Liver (tissue), 8 donors: ENCODE measurements at regions not wholly inside any gene's neighbourhood (a gene's known extent, or its start where the extent isn't known, plus 50 kb on each side); places are given as distances from the start of the nearest gene placed in this dataset.

Source experiments
- DNase-seq: peaks from one replicate; pipeline ENCODE4 v3.0.0-alpha.2; 2017; ENCODE audit warnings: low spot score
- H3K27ac ChIP-seq, 2 donors: one replicate each; pipeline ENCODE4 v1.7.0; 2013; ENCODE audit warnings: inconsistent platforms in 2 of 2, low read length in 2 of 2, control low read depth in 1 of 2, low read depth in 1 of 2, mild to moderate bottlenecking in 1 of 2
- H3K27me3 ChIP-seq, 4 donors: one replicate each; pipeline versions ENCODE4 v1.6.1 to v1.7.0; 2013; ENCODE audit warnings: low read length in 3 of 4, inconsistent platforms in 1 of 4, mild to moderate bottlenecking in 1 of 4, moderate library complexity in 1 of 4; ENCODE audit not compliant: control insufficient read depth in 4 of 4, insufficient read depth in 4 of 4
- H3K36me3 ChIP-seq, 4 donors: one replicate each; pipeline versions ENCODE4 v1.6.1 to v1.7.0; 2013; ENCODE audit warnings: low read length in 3 of 4, mild to moderate bottlenecking in 3 of 4, low read depth in 1 of 4, moderate library complexity in 1 of 4; ENCODE audit not compliant: control insufficient read depth in 4 of 4, insufficient read depth in 3 of 4
- H3K4me1 ChIP-seq, 4 donors: one replicate each; pipeline versions ENCODE4 v1.6.1 to v1.7.0; 2013; ENCODE audit warnings: low read length in 3 of 4, mild to moderate bottlenecking in 3 of 4, moderate library complexity in 1 of 4; ENCODE audit not compliant: control insufficient read depth in 4 of 4, insufficient read depth in 4 of 4
- H3K4me3 ChIP-seq, 3 donors: one replicate each; pipeline versions ENCODE4 v1.6.1 to v1.7.0; 2013; ENCODE audit warnings: low read length in 3 of 3, control low read depth in 1 of 3, low read depth in 1 of 3, mild to moderate bottlenecking in 1 of 3
- H3K9ac ChIP-seq, 2 donors: one replicate each; pipeline ENCODE4 v1.7.0; 2013; ENCODE audit warnings: low read length in 2 of 2, mild to moderate bottlenecking in 2 of 2, moderate library complexity in 2 of 2, control low read depth in 1 of 2, low read depth in 1 of 2
- H3K9me3 ChIP-seq, 4 donors: one replicate each; pipeline versions ENCODE4 v1.6.1 to v1.7.0; 2013; ENCODE audit warnings: low read length in 3 of 4; ENCODE audit not compliant: control insufficient read depth in 4 of 4
- EGR1 ChIP-seq, 2 donors: IDR thresholded peaks; 2 replicates each; pipeline ENCODE4 v1.6.1; 2016 to 2018; ENCODE audit warnings: antibody characterized with exemption in 2 of 2, low read depth in 2 of 2
- FOXA1 ChIP-seq: IDR thresholded peaks from 2 replicates; pipeline ENCODE4 v1.6.1; 2016; ENCODE audit warnings: antibody characterized with exemption
- FOXA2 ChIP-seq: IDR thresholded peaks from 2 replicates; pipeline ENCODE4 v1.6.1; 2016; ENCODE audit warnings: antibody characterized with exemption
- GABPA ChIP-seq, 2 donors: IDR thresholded peaks in 1 of 2; conservative IDR thresholded peaks in 1 of 2; 2 replicates each; pipeline ENCODE4 v1.6.1; 2016; ENCODE audit warnings: antibody characterized with exemption in 2 of 2, mild to moderate bottlenecking in 1 of 2, moderate library complexity in 1 of 2
- HNF4A ChIP-seq, 2 donors: conservative IDR thresholded peaks; 2 replicates each; pipeline ENCODE4 v1.6.1; 2016; ENCODE audit warnings: antibody characterized with exemption in 2 of 2, mild to moderate bottlenecking in 2 of 2
- HNF4G ChIP-seq: IDR thresholded peaks from 2 replicates; pipeline ENCODE4 v1.6.1; 2016; ENCODE audit warnings: antibody characterized with exemption
- JUND ChIP-seq, 2 donors: IDR thresholded peaks; 2 replicates each; pipeline ENCODE4 v1.6.1; 2016; ENCODE audit warnings: antibody characterized with exemption in 2 of 2
- NR2F2 ChIP-seq: IDR thresholded peaks from 2 replicates; pipeline ENCODE4 v1.6.1; 2016; ENCODE audit warnings: antibody characterized with exemption
- RAD21 ChIP-seq, 2 donors: IDR thresholded peaks; 2 replicates each; pipeline ENCODE4 v1.6.1; 2016; ENCODE audit warnings: antibody characterized with exemption in 2 of 2, mild to moderate bottlenecking in 2 of 2
- RXRA ChIP-seq, 2 donors: IDR thresholded peaks; 2 replicates each; pipeline ENCODE4 v1.6.1; 2017 to 2018; ENCODE audit warnings: antibody characterized with exemption in 2 of 2, mild to moderate bottlenecking in 1 of 2
- SP1 ChIP-seq: IDR thresholded peaks from 2 replicates; pipeline ENCODE4 v1.6.1; 2018; ENCODE audit warnings: antibody characterized with exemption, mild to moderate bottlenecking
- TAF1 ChIP-seq: conservative IDR thresholded peaks from 2 replicates; pipeline ENCODE4 v1.6.1; 2016; ENCODE audit warnings: antibody characterized with exemption, mild to moderate bottlenecking
- YY1 ChIP-seq: IDR thresholded peaks from 2 replicates; pipeline ENCODE4 v1.6.1; 2016; ENCODE audit warnings: antibody characterized with exemption, mild to moderate bottlenecking
- WGBS: extraction: QIAGEN DNeasy Blood & Tissue Kit; methylation state at CpG from one replicate; pipeline ENCODE4 v1.1.7; 2013; 5-methylcytosine and 5-hydroxymethylcytosine counted together
- TF ChIP-seq, protein P1 (sequence below): IDR thresholded peaks from 2 replicates; pipeline ENCODE4 v1.6.1; 2016; ENCODE audit warnings: antibody characterized with exemption
- TF ChIP-seq, protein P2 (sequence below): IDR thresholded peaks from 2 replicates; pipeline ENCODE4 v1.6.1; 2016; ENCODE audit warnings: antibody characterized with exemption
- TF ChIP-seq, protein P3 (sequence below): IDR thresholded peaks from 2 replicates; pipeline ENCODE4 v1.6.1; 2016; ENCODE audit warnings: antibody characterized with exemption, mild to moderate bottlenecking
- TF ChIP-seq, protein P4 (sequence below): fragments of 150-350 bp; IDR thresholded peaks from 2 replicates; pipeline ENCODE4 v1.5.1; 2017; ENCODE audit warnings: improper control_type of control experiment, low read depth, low read length; ENCODE audit not compliant: missing input control
- TF ChIP-seq, protein P5 (sequence below): IDR thresholded peaks from 2 replicates; pipeline ENCODE4 v1.6.1; 2016; ENCODE audit warnings: antibody characterized with exemption
- donor health status: healthy.
- donor health status: healthy.
- donor health status: healthy.
- donor health status: healthy.
- donor health status: healthy.

DNA sequence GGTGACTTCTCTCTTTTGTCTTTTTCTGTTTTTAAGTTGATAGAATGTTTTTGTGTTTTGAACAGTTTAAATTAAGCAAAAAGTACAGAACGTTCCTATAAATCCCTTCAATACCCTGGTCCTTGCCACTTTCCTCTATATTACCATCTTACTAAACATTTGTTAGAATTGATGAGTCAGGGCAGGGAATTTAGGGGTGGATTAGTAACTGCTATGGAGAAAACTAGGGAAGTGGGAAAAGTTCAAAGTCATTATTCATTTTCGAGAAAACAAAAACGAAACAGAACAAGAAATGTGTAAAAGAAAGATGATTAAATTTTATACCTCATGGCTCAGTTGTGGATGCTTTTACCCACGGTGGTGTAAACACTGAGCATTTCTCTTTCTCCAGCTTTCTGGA is 240.4 kb upstream of the SULF2 start:
- Histone ChIP-seq H3K4me3 (no peak overlapping the region), H3K36me3 (no peaks in the 10 kb centered on the region), H3K27ac (no peak overlapping the region), H3K27me3 (peaks cover 0 to 6% (median 0%) of the 10 kb centered on the region in 4 donors), H3K4me1 (no peaks in the 10 kb centered on the region), H3K9ac (no peak overlapping the region), H3K9me3 (peaks cover 0 to 3% (median 0%) of the 10 kb centered on the region in 4 donors)
- TF ChIP-seq NR2F2 = no peak
- TF ChIP-seq JUND (IDR thresholded peaks at IDR 0.05) = no peak
- TF ChIP-seq HNF4A (conservative IDR thresholded peaks at IDR 0.05) = no peak
- TF ChIP-seq EGR1 (IDR thresholded peaks at IDR 0.05; ENCODE audit: low read depth in 2 of 2) = no peak
- no peak for TF ChIP-seq RAD21 (IDR thresholded peaks at IDR 0.05)
- TF ChIP-seq, protein P1, sequence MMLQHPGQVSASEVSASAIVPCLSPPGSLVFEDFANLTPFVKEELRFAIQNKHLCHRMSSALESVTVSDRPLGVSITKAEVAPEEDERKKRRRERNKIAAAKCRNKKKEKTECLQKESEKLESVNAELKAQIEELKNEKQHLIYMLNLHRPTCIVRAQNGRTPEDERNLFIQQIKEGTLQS = no peak
- TF ChIP-seq TAF1 = no peak
- TF ChIP-seq, protein P2, sequence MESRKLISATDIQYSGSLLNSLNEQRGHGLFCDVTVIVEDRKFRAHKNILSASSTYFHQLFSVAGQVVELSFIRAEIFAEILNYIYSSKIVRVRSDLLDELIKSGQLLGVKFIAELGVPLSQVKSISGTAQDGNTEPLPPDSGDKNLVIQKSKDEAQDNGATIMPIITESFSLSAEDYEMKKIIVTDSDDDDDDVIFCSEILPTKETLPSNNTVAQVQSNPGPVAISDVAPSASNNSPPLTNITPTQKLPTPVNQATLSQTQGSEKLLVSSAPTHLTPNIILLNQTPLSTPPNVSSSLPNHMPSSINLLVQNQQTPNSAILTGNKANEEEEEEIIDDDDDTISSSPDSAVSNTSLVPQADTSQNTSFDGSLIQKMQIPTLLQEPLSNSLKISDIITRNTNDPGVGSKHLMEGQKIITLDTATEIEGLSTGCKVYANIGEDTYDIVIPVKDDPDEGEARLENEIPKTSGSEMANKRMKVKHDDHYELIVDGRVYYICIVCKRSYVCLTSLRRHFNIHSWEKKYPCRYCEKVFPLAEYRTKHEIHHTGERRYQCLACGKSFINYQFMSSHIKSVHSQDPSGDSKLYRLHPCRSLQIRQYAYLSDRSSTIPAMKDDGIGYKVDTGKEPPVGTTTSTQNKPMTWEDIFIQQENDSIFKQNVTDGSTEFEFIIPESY = no peak
- no peak for TF ChIP-seq YY1
- TF ChIP-seq HNF4G = no peak
- TF ChIP-seq, protein P3, sequence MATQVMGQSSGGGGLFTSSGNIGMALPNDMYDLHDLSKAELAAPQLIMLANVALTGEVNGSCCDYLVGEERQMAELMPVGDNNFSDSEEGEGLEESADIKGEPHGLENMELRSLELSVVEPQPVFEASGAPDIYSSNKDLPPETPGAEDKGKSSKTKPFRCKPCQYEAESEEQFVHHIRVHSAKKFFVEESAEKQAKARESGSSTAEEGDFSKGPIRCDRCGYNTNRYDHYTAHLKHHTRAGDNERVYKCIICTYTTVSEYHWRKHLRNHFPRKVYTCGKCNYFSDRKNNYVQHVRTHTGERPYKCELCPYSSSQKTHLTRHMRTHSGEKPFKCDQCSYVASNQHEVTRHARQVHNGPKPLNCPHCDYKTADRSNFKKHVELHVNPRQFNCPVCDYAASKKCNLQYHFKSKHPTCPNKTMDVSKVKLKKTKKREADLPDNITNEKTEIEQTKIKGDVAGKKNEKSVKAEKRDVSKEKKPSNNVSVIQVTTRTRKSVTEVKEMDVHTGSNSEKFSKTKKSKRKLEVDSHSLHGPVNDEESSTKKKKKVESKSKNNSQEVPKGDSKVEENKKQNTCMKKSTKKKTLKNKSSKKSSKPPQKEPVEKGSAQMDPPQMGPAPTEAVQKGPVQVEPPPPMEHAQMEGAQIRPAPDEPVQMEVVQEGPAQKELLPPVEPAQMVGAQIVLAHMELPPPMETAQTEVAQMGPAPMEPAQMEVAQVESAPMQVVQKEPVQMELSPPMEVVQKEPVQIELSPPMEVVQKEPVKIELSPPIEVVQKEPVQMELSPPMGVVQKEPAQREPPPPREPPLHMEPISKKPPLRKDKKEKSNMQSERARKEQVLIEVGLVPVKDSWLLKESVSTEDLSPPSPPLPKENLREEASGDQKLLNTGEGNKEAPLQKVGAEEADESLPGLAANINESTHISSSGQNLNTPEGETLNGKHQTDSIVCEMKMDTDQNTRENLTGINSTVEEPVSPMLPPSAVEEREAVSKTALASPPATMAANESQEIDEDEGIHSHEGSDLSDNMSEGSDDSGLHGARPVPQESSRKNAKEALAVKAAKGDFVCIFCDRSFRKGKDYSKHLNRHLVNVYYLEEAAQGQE = no peak
- no peak for TF ChIP-seq FOXA1
- TF ChIP-seq, protein P4, sequence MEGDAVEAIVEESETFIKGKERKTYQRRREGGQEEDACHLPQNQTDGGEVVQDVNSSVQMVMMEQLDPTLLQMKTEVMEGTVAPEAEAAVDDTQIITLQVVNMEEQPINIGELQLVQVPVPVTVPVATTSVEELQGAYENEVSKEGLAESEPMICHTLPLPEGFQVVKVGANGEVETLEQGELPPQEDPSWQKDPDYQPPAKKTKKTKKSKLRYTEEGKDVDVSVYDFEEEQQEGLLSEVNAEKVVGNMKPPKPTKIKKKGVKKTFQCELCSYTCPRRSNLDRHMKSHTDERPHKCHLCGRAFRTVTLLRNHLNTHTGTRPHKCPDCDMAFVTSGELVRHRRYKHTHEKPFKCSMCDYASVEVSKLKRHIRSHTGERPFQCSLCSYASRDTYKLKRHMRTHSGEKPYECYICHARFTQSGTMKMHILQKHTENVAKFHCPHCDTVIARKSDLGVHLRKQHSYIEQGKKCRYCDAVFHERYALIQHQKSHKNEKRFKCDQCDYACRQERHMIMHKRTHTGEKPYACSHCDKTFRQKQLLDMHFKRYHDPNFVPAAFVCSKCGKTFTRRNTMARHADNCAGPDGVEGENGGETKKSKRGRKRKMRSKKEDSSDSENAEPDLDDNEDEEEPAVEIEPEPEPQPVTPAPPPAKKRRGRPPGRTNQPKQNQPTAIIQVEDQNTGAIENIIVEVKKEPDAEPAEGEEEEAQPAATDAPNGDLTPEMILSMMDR = no peak
- TF ChIP-seq FOXA2 = no peak
- TF ChIP-seq, protein P5, sequence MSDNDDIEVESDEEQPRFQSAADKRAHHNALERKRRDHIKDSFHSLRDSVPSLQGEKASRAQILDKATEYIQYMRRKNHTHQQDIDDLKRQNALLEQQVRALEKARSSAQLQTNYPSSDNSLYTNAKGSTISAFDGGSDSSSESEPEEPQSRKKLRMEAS = no peak
- TF ChIP-seq RXRA (IDR thresholded peaks at IDR 0.05) = no peak
- no peak for TF ChIP-seq SP1
- no peak for TF ChIP-seq GABPA (IDR thresholded peaks at IDR 0.05 in 1 of 2, conservative IDR thresholded peaks at IDR 0.05 in 1 of 2)
- DNase-seq = no peak
- WGBS = 59% methylated on average over 4 of the region's 4 CpGs
